Dendritic cell treated with granulocyte-macrophage colony-stimulating factor and Interleukin-4, amounts not matched to agents 40 ng/mL and 50 ng/mL, for 4 days (primary cell): ENCODE measurements at regions not wholly inside any gene's neighbourhood (a gene's known extent, or its start where the extent isn't known, plus 50 kb on each side); places are given as distances from the start of the nearest gene placed in this dataset.
"Not testable (repeated sequence)": the region's sequence is repeated elsewhere in the genome, so short reads cannot be mapped to it uniquely, and the experiment has no call there.

ENCODE experiments used
- H3K27ac Mint-ChIP-seq: one replicate; pipeline ENCODE4 v1.8.0; 2022; ENCODE audit warnings: mild to moderate bottlenecking, mixed read lengths
- H3K27me3 Mint-ChIP-seq: one replicate; pipeline ENCODE4 v1.8.0; 2022; ENCODE audit warnings: mild to moderate bottlenecking, mixed read lengths
- H3K36me3 Mint-ChIP-seq: one replicate; pipeline ENCODE4 v1.8.0; 2022; ENCODE audit warnings: low read depth, mixed read lengths
- H3K4me1 Mint-ChIP-seq: one replicate; pipeline ENCODE4 v1.8.0; 2022; ENCODE audit warnings: low read depth, mixed read lengths
- H3K4me3 Mint-ChIP-seq: one replicate; pipeline ENCODE4 v1.8.0; 2022; ENCODE audit warnings: mild to moderate bottlenecking, moderate library complexity, mixed read lengths
- H3K9me3 Mint-ChIP-seq: one replicate; pipeline ENCODE4 v1.8.0; 2022; ENCODE audit warnings: mixed read lengths
- intact Hi-C: fragments of 100-400 bp; cut with micrococcal nuclease; formaldehyde crosslinking; loops from one replicate; pipeline ENCODE4 v1.15.0; 2022

DNA sequence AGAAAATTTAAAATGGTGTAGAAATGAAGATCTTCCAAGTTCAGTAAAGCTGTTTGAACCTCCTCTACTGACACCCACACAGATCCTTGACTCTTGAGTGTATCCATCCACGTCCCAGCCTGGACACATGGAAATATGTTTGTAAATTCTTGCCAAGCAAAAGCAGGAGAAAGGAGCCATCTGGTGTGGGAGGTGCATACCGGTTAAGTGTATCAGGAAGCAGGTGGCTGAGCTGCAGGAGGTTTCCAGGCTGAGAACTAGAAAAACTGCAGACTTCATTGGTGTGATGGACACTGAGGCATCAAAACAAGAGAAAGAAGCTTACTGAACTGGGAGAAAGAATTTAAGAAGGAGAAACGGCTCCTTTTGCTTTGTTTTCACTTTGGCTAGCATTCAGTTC is 229.9 kb upstream of the GRIK2 start:
- H3K27ac Mint-ChIP-seq, result no peak overlapping the region
- no peaks in the 10 kb centered on the region for H3K36me3 Mint-ChIP-seq
- peaks cover 17% of the 10 kb centered on the region for H3K9me3 Mint-ChIP-seq
- H3K4me1 Mint-ChIP-seq, result no peaks in the 10 kb centered on the region
- H3K4me3 Mint-ChIP-seq, result no peak overlapping the region
- H3K27me3 Mint-ChIP-seq, result no peaks in the 10 kb centered on the region
- intact Hi-C loops, result no loop called here

DNA sequence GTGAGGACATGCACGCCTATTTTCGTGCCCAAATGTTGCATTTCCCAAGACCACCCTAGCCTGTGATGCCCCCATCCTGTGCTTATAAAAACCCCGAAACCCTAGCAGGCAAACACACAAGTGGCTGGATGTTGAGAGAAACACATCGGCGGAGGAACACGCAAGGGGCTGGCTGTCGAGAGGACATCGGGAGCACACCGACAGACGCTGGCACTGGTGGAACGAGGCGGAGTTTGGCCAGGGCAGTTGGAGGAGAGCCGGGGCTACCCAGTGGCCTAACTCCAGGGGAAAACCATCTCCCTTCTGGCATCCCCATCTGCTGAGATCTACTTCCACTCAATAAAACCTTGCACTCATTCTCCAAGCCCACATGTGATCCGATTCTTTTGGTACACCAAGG is 225.9 kb upstream of the GRIK2 start:
- Mint-ChIP-seq H3K4me3 (no peak overlapping the region), H3K9me3 (peaks cover 45% of the 10 kb centered on the region), H3K36me3 (no peaks in the 10 kb centered on the region), H3K27me3 (no peaks in the 10 kb centered on the region), H3K4me1 (no peaks in the 10 kb centered on the region), H3K27ac (no peak overlapping the region)
- intact Hi-C loops, result no loop called here

DNA sequence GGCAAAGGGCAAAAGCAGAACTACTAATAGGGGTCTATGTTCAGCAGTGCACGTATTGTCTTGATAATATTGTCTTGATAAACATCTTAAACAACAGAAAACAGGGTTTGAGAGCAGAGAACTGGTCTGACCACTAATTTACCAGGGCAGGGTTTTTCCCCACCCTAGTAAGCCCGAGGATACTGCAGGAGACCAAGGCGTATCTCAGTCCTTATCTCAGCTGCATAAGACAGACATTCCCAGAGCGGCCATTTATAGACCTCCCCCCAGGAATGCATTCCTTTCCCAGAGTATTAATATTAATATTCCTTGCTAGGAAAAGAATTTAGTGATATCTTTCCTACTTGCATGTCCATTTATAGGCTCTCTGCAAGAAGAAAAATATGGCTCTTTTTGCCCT is 222.5 kb upstream of the GRIK2 start:
- intact Hi-C loops, H3K4me1 Mint-ChIP-seq: not testable (repeated sequence)

DNA sequence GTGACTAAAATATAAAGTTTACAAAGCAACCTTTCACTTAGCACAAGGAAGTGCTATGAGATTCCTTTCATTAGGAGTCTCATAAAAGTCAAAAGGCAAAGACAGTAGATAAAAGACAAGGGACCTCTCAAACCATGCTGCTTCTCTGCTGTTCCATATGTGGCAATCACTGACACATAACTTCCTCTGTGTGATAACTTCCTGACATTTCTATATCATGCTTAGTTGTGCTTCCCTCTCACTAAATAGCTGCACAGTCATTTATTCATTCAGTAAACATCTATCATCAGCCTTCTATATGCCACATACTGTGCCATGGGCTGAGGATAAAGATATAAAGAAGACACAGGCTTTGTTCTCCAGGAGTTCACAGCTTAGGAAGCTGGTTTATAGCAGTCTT is 214.8 kb upstream of the GRIK2 start:
- Mint-ChIP-seq H3K27ac (no peak overlapping the region), H3K9me3 (no peaks in the 10 kb centered on the region), H3K27me3 (no peaks in the 10 kb centered on the region), H3K4me1 (no peaks in the 10 kb centered on the region), H3K4me3 (no peak overlapping the region), H3K36me3 (no peaks in the 10 kb centered on the region)
- intact Hi-C loops, result no loop called here

More for the DNA sequence above, 222.5 kb upstream of the GRIK2 start:
- peaks cover 45% of the 10 kb centered on the region for H3K9me3 Mint-ChIP-seq
- H3K27me3 Mint-ChIP-seq, H3K4me3 Mint-ChIP-seq, H3K36me3 Mint-ChIP-seq, H3K27ac Mint-ChIP-seq: not testable (repeated sequence)

DNA sequence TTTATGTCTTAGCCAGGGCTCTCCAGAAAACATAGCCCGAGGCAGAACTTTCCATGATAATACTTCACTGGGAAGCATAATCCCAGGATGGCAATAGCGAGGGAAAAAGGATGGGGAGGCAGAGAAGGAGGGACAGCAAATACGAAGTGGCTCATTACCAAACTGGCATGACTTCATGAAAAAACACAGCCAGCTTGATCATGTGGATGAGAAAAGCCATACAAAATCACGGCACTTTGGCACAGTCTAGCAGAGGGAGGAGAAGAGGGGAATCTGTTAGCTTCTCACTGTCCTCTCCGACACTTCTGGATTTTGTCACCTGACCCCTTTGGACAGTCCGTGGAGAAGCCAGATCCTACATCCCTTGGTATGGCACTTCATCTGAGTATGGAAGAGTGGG is 212.5 kb upstream of the GRIK2 start:
- Mint-ChIP-seq H3K4me3 (no peak overlapping the region), H3K27me3 (no peaks in the 10 kb centered on the region), H3K4me1 (no peaks in the 10 kb centered on the region), H3K9me3 (no peaks in the 10 kb centered on the region), H3K36me3 (no peaks in the 10 kb centered on the region), H3K27ac (no peak overlapping the region)
- intact Hi-C loops, result no loop called here

DNA sequence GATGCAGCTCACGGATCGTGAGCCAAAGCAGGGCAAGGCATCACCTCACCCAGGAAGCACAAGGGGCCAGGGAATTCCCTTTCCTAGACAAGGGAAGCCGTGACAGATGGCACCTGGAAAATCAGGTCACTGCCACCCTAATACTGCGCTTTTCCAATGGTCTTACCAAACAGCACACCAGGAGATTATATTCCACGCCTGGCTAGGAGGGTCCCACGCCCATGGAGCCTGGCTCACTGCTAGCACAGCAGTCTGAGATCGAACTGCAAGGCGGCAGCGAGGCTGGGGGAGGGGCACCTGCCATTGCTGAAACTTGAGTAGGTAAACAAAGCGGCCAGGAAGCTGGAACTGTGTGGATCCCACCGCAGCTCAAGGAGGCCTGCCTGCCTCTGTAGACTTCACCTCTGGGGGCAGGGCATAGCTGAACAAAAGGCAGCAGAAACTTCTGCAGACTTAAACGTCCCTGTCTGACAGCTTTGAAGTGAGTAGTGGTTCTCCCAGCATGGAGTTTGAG is 205.2 kb upstream of the GRIK2 start:
- H3K27ac Mint-ChIP-seq, H3K4me1 Mint-ChIP-seq, H3K27me3 Mint-ChIP-seq, intact Hi-C loops, H3K4me3 Mint-ChIP-seq, H3K36me3 Mint-ChIP-seq: not testable (repeated sequence)
- peaks cover 47% of the 10 kb centered on the region for H3K9me3 Mint-ChIP-seq

DNA sequence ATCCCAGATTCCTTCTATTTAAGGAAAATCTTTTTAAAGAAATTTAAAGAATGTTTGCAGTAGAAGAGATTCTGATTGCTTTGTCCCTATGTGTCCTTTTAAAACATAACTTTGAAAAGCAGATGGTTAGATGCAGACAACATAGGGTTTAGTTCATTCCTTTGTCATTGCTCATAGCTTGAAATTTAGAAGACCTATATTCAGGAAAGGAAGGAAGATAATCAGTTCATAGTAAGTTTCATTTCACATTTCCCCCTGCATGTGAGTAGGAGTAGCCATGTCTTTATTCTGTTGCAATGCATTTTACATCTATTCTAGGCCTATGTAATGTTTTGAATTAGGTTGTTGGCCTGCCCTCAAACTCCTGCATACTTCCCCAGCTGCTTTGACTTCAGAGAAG is 197.9 kb upstream of the GRIK2 start:
- H3K9me3 Mint-ChIP-seq, result peaks cover 16% of the 10 kb centered on the region
- intact Hi-C loops, result no loop called here
- no peaks in the 10 kb centered on the region for H3K27me3 Mint-ChIP-seq
- H3K4me3 Mint-ChIP-seq, result no peak overlapping the region
- H3K36me3 Mint-ChIP-seq, result no peaks in the 10 kb centered on the region
- H3K27ac Mint-ChIP-seq, result no peak overlapping the region
- no peaks in the 10 kb centered on the region for H3K4me1 Mint-ChIP-seq

DNA sequence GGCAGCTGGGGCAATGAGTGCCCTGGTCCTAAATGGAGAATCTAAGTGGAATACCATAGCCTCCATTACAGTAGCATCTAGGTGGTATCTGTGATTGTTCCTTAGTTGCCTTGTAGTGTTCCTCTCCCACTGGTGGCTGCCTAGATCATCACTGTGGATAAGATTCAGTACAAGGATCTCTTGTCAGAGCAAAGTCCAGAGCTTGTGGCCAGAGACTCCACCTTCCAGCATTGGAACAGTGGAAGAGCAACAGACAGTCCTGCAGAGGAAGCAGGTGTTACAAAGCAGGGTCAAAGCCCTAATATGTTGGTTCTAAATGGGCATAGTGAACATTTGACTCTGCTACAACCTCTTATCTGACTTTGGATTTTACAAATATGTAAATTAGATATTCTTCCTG is 194.1 kb upstream of the GRIK2 start:
- Mint-ChIP-seq H3K4me1 (no peaks in the 10 kb centered on the region), H3K27me3 (no peaks in the 10 kb centered on the region), H3K4me3 (no peak overlapping the region), H3K9me3 (no peaks in the 10 kb centered on the region), H3K36me3 (no peaks in the 10 kb centered on the region), H3K27ac (no peak overlapping the region)
- intact Hi-C loops, result no loop called here

DNA sequence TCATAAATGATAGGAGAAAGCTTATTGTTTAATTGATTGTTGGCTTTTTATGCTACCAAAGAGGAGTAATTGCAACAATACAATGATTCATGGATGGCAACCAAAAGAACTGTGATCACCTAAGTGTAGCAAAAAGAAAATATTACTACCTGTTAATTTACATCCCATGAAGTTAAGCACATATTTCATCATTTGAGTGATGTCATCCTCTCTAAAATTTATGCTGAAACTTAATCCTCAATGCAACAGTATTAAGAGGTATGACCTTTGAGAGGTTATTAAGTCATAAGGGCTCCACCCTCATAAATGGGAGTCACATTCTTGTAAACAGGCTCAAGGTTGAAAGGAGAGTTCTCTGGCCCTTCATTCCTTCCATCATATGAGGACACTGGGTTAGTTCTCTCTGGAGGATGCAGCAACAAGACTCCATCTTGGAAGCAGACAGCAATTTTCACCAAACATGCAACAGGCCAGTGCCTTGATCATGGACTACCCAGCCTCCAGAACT is 190.6 kb upstream of the GRIK2 start:
- H3K4me1 Mint-ChIP-seq, result no peaks in the 10 kb centered on the region
- no peaks in the 10 kb centered on the region for H3K9me3 Mint-ChIP-seq
- no peaks in the 10 kb centered on the region for H3K27me3 Mint-ChIP-seq
- H3K36me3 Mint-ChIP-seq, result no peaks in the 10 kb centered on the region
- no peak overlapping the region for H3K27ac Mint-ChIP-seq
- H3K4me3 Mint-ChIP-seq, result no peak overlapping the region
- intact Hi-C loops, result no loop called here

DNA sequence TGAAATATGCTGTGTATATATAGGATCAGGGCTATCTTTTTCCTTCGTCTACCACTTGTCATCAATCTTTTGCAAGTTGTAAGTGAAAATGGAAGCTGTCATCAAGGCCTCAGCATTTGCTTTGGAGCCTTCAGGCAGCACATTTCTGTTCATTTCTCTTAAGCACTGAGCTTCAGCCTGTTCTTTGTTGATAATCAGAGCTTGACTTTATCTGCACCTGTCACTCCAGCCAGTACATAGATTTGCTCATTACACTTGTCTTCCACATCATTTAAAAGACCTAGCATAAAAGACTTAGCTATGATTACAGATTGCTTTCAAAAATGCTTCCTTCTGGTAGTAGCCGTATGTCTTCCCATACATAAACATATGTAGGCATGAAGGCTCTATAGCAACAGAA is 189.8 kb upstream of the GRIK2 start:
- H3K27ac Mint-ChIP-seq, result no peak overlapping the region
- no peaks in the 10 kb centered on the region for H3K4me1 Mint-ChIP-seq
- no peak overlapping the region for H3K4me3 Mint-ChIP-seq
- intact Hi-C loops, result no loop called here
- no peaks in the 10 kb centered on the region for H3K9me3 Mint-ChIP-seq
- no peaks in the 10 kb centered on the region for H3K27me3 Mint-ChIP-seq
- H3K36me3 Mint-ChIP-seq, result no peaks in the 10 kb centered on the region

DNA sequence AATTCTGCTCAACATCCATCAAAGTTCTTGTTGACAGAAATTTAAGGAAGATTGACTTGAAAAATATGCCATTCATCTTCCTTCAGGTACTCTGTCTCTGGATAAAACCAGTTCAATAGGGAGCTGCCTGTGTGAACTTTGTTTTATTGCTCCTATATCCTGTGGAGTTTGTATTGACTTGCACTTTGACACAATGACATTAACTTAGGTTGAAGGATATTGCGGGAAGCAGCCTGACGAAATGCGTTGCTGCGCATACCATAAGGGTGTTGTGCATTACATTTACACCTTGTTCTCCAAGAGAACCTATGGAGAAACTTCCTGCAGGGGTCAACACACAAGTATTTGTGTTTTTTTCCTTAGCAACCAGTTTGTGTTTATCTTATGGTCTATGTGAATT is 185.4 kb upstream of the GRIK2 start:
- no peaks in the 10 kb centered on the region for H3K4me1 Mint-ChIP-seq
- no peaks in the 10 kb centered on the region for H3K9me3 Mint-ChIP-seq
- H3K27me3 Mint-ChIP-seq, result no peaks in the 10 kb centered on the region
- no peak overlapping the region for H3K4me3 Mint-ChIP-seq
- H3K27ac Mint-ChIP-seq, result no peak overlapping the region
- H3K36me3 Mint-ChIP-seq, result no peaks in the 10 kb centered on the region
- intact Hi-C loops, result no loop called here

DNA sequence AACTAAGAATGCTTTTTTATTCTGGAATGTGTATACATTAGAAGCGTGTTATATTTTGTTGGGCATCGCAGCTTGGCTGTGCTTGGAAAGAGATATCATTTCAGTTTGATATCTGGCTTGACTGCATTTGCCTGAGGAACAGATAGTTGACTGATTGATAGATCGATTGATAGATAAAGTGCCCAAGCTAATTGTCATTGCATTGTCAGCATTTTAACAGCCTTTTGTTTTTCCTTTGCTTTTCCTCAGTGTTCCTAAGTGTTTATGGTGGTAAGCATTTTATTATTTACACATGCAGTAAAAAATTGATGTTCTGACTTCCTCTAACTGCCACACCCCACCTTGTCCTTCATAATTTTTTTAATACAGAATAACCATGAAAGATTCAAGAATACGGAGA is 180.9 kb upstream of the GRIK2 start:
- Mint-ChIP-seq H3K4me1 (no peaks in the 10 kb centered on the region), H3K36me3 (no peaks in the 10 kb centered on the region)

DNA sequence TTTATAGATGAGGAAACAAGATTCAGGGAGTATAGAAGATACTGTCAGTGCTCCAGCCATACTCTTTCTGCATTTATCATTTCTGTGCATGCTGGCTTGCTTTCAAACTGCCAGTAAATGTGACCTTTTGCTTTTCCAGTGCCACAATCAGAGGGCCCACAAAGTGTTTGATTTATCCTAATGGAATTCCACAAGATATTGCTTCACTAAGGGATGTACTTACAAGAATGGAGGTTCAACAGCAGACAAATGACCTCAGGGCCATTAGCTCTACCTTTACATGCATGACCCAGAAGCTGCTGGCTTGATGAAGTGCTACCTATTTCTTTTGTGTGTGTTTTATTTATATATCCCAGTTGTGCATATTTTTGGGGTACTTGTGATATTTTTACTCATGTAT is 171.5 kb upstream of the GRIK2 start:
- Mint-ChIP-seq H3K9me3 (peaks cover 36% of the 10 kb centered on the region), H3K4me3 (no peak overlapping the region), H3K27ac (no peak overlapping the region), H3K36me3 (no peaks in the 10 kb centered on the region), H3K27me3 (no peaks in the 10 kb centered on the region), H3K4me1 (no peaks in the 10 kb centered on the region)
- intact Hi-C loops, result no loop called here

More for the DNA sequence above, 180.9 kb upstream of the GRIK2 start:
- Mint-ChIP-seq H3K27ac (no peak overlapping the region), H3K9me3 (no peaks in the 10 kb centered on the region), H3K4me3 (no peak overlapping the region), H3K27me3 (no peaks in the 10 kb centered on the region)
- intact Hi-C loops, result no loop called here

DNA sequence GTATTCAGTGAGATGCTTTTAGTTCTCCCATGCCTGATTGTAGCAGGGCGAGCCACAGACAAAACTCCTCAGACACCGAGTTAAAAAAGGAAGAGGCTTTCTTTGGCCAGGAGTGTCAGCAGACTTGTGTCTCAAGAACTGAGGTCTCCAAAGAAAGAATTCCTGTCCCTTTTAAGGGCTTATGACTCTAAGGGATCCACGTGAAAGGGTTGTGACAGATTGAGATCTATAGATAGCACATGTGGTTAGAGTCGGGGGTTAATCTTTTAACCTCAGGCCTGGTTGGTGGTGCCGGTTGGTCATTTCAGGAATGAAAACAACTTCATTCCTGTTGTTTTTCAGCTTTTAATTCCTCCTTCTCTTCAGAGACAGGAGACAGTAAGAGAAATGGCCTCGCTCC is 168.8 kb upstream of the GRIK2 start:
- H3K36me3 Mint-ChIP-seq, result no peaks in the 10 kb centered on the region
- H3K4me3 Mint-ChIP-seq, result no peak overlapping the region
- H3K27me3 Mint-ChIP-seq, result no peaks in the 10 kb centered on the region
- H3K27ac Mint-ChIP-seq, result no peak overlapping the region
- no peaks in the 10 kb centered on the region for H3K4me1 Mint-ChIP-seq
- intact Hi-C loops, result no loop called here
- H3K9me3 Mint-ChIP-seq, result peaks cover 44% of the 10 kb centered on the region

DNA sequence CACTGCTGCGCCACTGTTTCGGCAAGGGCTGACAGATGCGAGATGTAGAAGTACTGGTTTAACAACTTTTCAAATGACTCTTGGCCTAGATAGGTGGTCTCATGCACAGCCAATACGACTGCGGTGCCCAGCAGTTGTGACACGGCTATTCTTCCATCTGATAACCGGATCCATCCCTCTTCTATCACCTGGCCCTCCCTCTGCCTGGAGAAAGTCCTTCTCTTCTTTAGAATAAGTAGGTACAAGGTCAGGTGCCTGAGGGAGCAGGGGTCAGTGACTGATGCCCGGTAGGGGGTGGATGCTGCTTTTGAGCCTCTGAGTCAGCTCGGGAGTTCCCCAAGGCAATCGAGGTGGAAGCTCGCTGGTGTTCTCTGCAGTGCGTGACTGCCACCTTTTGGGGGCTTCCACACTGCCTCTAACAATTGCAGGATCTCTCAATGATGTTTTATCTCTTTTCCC is 166.8 kb upstream of the GRIK2 start:
- no peak overlapping the region for H3K4me3 Mint-ChIP-seq
- no peaks in the 10 kb centered on the region for H3K4me1 Mint-ChIP-seq
- intact Hi-C loops, result no loop called here
- H3K27me3 Mint-ChIP-seq, result no peaks in the 10 kb centered on the region
- H3K27ac Mint-ChIP-seq, result no peak overlapping the region
- H3K9me3 Mint-ChIP-seq, result peaks cover 63% of the 10 kb centered on the region
- H3K36me3 Mint-ChIP-seq, result no peaks in the 10 kb centered on the region
